HUES48 (cell line): ENCODE measurements at regions not wholly inside any gene's neighbourhood (a gene's known extent, or its start where the extent isn't known, plus 50 kb on each side); places are given as distances from the start of the nearest gene placed in this dataset.

ENCODE experiments used
- H3K27ac ChIP-seq: one replicate; pipeline ENCODE4 v1.7.0; 2013; ENCODE audit warnings: low read depth, low read length, inconsistent platforms
- H3K27me3 ChIP-seq: 2 replicates; pipeline ENCODE4 v1.6.1; 2013; ENCODE audit warnings: mild to moderate bottlenecking, low read length; ENCODE audit not compliant: control insufficient read depth, insufficient read depth
- H3K36me3 ChIP-seq: 2 replicates; pipeline ENCODE4 v1.6.1; 2013; ENCODE audit warnings: low read length; ENCODE audit not compliant: control insufficient read depth, insufficient read depth
- H3K4me1 ChIP-seq: 2 replicates; pipeline ENCODE4 v1.6.1; 2013; ENCODE audit warnings: mild to moderate bottlenecking, low read length; ENCODE audit not compliant: control insufficient read depth, insufficient read depth
- H3K4me3 ChIP-seq: 2 replicates; pipeline ENCODE4 v1.5.1; 2013; ENCODE audit warnings: mild to moderate bottlenecking, low read depth, low read length
- H3K9ac ChIP-seq: 2 replicates; pipeline ENCODE4 v1.6.1; 2013; ENCODE audit warnings: mild to moderate bottlenecking, low read depth, low read length, moderate library complexity
- H3K9me3 ChIP-seq: 2 replicates; pipeline ENCODE4 v1.6.1; 2013; ENCODE audit warnings: low read length; ENCODE audit not compliant: control insufficient read depth, insufficient read depth

GRCh38 chr1:30291526-30291925 lies 431.9 kb downstream of the MATN1 start:
- Histone ChIP-seq H3K9ac (no peak overlapping the region), H3K4me3 (no peak overlapping the region), H3K9me3 (peaks cover 4% of the 10 kb centered on the region; the same call in 1 of the 2 replicates), H3K36me3 (no peaks in the 10 kb centered on the region), H3K4me1 (no peaks in the 10 kb centered on the region), H3K27ac (no peak overlapping the region), H3K27me3 (no peaks in the 10 kb centered on the region)

DNA sequence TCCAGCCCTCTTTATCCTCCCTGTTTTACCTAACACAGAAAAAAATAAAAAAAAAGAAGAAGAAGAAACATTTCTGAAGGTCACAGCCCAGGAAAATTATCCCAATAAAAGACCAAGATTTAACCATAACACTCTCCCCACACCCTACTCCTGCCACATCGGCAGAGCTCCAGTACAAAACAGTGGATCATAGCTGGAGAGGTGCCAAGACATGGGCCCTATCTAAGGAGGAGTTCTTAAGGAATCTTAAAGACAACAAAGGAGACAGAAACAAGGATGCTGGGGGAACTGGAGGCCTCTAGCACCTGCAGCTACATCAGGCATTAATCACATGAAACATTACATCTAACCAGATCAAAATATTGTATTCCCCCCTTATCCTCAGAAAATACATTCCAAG lies 432.8 kb downstream of the MATN1 start:
- Histone ChIP-seq H3K27me3 (no peaks in the 10 kb centered on the region), H3K9me3 (peaks cover 4% of the 10 kb centered on the region; the same call in 1 of the 2 replicates), H3K4me1 (no peaks in the 10 kb centered on the region), H3K9ac (no peak overlapping the region), H3K4me3 (no peak overlapping the region), H3K27ac (no peak overlapping the region), H3K36me3 (no peaks in the 10 kb centered on the region)

DNA sequence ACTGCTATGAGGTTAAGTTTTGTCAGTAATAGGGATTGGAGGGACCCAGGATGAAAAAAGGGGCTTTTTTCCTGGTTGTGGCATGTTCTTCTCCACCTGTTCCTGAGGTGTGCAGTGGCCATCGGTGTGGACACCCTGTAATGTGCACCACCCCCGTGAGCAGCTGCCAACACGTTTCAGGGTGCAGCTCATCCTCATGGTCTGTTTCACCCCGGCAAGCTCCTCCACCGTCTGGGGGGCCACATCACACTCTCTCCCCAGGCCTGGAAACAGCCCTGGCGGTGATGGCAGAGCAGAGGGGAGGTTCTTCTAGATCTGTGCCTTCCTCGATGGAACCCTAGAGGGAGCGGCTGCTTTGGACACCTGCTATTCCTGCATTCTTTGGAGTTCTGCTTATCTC lies 435.4 kb downstream of the MATN1 start:
- H3K9ac ChIP-seq = no peak overlapping the region
- H3K4me1 ChIP-seq = no peaks in the 10 kb centered on the region
- no peaks in the 10 kb centered on the region for H3K9me3 ChIP-seq
- H3K27ac ChIP-seq = no peak overlapping the region
- no peaks in the 10 kb centered on the region for H3K27me3 ChIP-seq
- no peak overlapping the region for H3K4me3 ChIP-seq
- H3K36me3 ChIP-seq = no peaks in the 10 kb centered on the region

DNA sequence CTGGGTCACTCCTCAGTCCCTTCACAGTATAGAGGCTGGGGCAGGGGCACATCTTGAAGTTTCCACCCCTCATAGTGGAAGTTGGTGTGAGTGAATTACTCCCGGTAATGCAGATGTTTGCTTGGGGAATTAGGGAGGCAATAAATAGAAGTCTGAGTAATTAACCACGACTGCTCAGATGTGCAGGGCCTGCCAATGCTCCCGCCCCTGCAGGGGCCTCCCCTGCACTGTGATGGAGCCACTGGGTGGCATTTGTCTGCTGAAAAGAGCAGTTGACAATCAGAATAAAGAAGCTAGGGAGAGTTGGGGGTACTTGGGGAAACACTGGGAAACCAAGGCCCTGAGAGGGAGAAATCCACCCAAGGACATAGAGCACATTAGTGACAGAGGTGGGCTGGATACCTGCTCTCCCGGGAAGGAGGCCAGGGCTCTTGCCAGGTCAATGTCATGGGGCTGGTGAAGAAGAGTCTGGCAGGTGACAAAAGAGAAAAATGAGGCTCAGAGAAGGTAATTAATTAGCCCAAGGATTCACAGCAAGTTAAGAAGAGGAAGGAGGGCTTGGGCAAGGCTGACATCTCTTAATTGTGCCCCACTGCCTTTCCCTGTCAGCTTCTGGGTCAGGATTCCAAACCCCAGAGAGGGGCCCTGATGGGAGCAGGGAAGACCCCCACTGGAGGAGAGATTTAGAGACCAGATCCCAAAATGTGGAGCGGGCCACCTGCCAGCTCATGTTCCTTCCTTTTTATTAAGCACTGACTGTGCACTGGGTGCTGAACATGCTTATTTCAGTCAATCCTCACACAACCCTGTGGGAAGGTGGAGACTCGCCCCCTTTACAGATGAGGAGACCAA lies 436.2 kb downstream of the MATN1 start:
- no peaks in the 10 kb centered on the region for H3K9me3 ChIP-seq
- H3K27ac ChIP-seq = no peak overlapping the region
- H3K4me3 ChIP-seq = no peak overlapping the region
- no peaks in the 10 kb centered on the region for H3K4me1 ChIP-seq
- no peaks in the 10 kb centered on the region for H3K27me3 ChIP-seq
- H3K36me3 ChIP-seq = no peaks in the 10 kb centered on the region
- no peak overlapping the region for H3K9ac ChIP-seq

- Histone ChIP-seq H3K4me1 (no peaks in the 10 kb centered on the region), H3K36me3 (no peaks in the 10 kb centered on the region), H3K4me3 (no peak overlapping the region), H3K27ac (no peak overlapping the region), H3K9me3 (no peaks in the 10 kb centered on the region), H3K9ac (no peak overlapping the region), H3K27me3 (no peaks in the 10 kb centered on the region)
Measured at GRCh38 chr1:30286241-30286987, 437.0 kb downstream of the MATN1 start.

- Histone ChIP-seq H3K9ac (no peak overlapping the region), H3K36me3 (no peaks in the 10 kb centered on the region), H3K4me3 (no peak overlapping the region), H3K27me3 (no peaks in the 10 kb centered on the region), H3K4me1 (no peaks in the 10 kb centered on the region), H3K9me3 (no peaks in the 10 kb centered on the region), H3K27ac (no peak overlapping the region)
Measured at GRCh38 chr1:30285501-30285932, 437.9 kb downstream of the MATN1 start.

GRCh38 chr1:30284728-30285475 lies 438.5 kb downstream of the MATN1 start:
- no peak overlapping the region for H3K4me3 ChIP-seq
- H3K9me3 ChIP-seq = no peaks in the 10 kb centered on the region
- no peaks in the 10 kb centered on the region for H3K36me3 ChIP-seq
- no peaks in the 10 kb centered on the region for H3K4me1 ChIP-seq
- no peak overlapping the region for H3K27ac ChIP-seq
- H3K9ac ChIP-seq = no peak overlapping the region
- no peaks in the 10 kb centered on the region for H3K27me3 ChIP-seq

- Histone ChIP-seq H3K36me3 (no peaks in the 10 kb centered on the region), H3K9me3 (no peaks in the 10 kb centered on the region), H3K27me3 (no peaks in the 10 kb centered on the region), H3K27ac (no peak overlapping the region), H3K9ac (no peak overlapping the region), H3K4me3 (no peak overlapping the region), H3K4me1 (no peaks in the 10 kb centered on the region)
Measured at GRCh38 chr1:30284226-30284625, 439.2 kb downstream of the MATN1 start.

DNA sequence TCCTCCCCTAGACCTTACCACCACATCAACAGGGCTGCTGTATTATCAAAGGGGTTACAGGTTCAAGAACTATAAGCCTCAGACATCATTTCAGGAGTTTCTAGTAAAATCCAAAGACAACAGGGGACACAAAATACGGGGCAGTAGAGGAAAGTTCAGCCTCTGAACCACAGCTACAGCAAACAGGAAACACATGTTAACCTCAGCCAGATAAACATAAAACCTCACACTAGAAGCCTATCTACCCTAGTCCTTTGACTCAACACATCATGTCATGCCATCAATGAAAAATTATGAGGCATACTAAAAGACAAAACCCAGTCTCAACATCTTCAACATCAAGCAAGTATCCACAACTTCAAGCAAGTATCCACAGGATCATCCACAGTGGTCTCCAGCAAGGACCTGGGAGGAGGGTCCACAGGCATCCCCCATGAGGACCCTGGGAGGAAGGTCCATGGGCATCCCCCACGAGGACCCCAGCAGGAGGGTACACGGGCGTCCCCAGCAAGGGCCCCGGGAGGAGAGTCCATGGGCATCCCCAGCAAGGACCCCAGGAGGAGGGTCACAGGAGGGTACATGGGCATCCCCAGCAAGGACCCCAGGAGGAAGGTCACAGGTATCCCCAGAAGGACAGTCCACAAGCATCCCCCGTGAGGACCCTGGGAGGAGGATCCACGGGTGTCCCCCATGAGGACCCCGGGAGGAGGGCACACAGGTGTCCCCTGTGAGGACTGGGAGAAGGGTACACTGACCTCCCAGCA lies 440.0 kb downstream of the MATN1 start:
- H3K9me3 ChIP-seq = no peaks in the 10 kb centered on the region
- no peak overlapping the region for H3K27ac ChIP-seq
- no peaks in the 10 kb centered on the region for H3K4me1 ChIP-seq
- H3K27me3 ChIP-seq = no peaks in the 10 kb centered on the region
- no peak overlapping the region for H3K9ac ChIP-seq
- no peaks in the 10 kb centered on the region for H3K36me3 ChIP-seq
- H3K4me3 ChIP-seq = no peak overlapping the region

DNA sequence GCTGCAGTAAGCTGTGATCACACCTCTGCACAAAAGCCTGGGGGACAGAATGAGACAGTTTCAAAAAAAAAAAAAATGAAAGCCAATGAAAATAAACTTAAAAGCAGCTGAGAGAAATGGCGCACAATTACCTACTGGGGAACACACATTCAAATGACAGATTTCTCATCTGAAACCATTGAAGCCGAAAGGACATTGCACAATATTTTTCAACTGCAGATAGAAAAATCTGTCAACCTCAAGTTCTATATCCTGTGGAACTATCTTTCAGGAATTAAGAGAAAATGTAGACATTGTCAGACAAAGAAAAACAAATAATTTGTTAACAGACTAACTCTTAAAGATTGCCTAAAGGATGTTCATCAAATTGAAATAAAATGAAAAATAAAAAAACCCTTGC lies 442.8 kb downstream of the MATN1 start:
- Histone ChIP-seq H3K36me3 (no peaks in the 10 kb centered on the region), H3K27me3 (no peaks in the 10 kb centered on the region), H3K27ac (no peak overlapping the region), H3K4me1 (no peaks in the 10 kb centered on the region), H3K9me3 (no peaks in the 10 kb centered on the region), H3K9ac (no peak overlapping the region), H3K4me3 (no peak overlapping the region)
